ENCODE measurements at regions not wholly inside any gene's neighbourhood (a gene's known extent, or its start where the extent isn't known, plus 50 kb on each side); places are given as distances from the start of the nearest gene placed in this dataset.

GRCh38 chr17:73952480-73953205, 250.8 kb upstream of the RPL38 start (continued):
- TF ChIP-seq PRDM15 (CRISPR knock-in tag; IDR thresholded peaks at IDR 0.05) (no peak), MYBL2 (CRISPR knock-in tag; IDR thresholded peaks at IDR 0.05) (peak; percentile 82; the same call in 1 of the 2 replicates), ZNF532 (CRISPR knock-in tag; IDR thresholded peaks at IDR 0.05; ENCODE audit: borderline replicate concordance) (no peak), NR1H2 (CRISPR knock-in tag; IDR thresholded peaks at IDR 0.05) (no peak), ATF1 (CRISPR knock-in tag; IDR thresholded peaks at IDR 0.05) (0 out of 2 replicates have a peak, but pooled peaks have one; percentile 25), AFF4 (CRISPR knock-in tag; IDR thresholded peaks at IDR 0.05; ENCODE audit: borderline replicate concordance) (no peak), ZBTB21 (CRISPR knock-in tag; IDR thresholded peaks at IDR 0.05; ENCODE audit: borderline replicate concordance) (no peak), AR (CRISPR knock-in tag; IDR thresholded peaks at IDR 0.05) (no peak), NFATC4 (CRISPR knock-in tag; IDR thresholded peaks at IDR 0.05) (no peak), MXD4 (CRISPR knock-in tag; IDR thresholded peaks at IDR 0.05; ENCODE audit: borderline replicate concordance) (no peak), NFYB (CRISPR knock-in tag; conservative IDR thresholded peaks at IDR 0.05; ENCODE audit: low read depth) (no peak), ZSCAN18 (CRISPR knock-in tag; IDR thresholded peaks at IDR 0.05) (no peak), SP1 (CRISPR knock-in tag; conservative IDR thresholded peaks at IDR 0.05) (no peak; the same call in 1 of the 2 replicates), CDX4 (CRISPR knock-in tag; IDR thresholded peaks at IDR 0.05; ENCODE audit: borderline replicate concordance) (no peak), ZNF281 (CRISPR knock-in tag; IDR thresholded peaks at IDR 0.05) (0 out of 2 replicates have a peak, but pooled peaks have one; percentile 23)
